ENCODE measurements at regions not wholly inside any gene's neighbourhood (a gene's known extent, or its start where the extent isn't known, plus 50 kb on each side); places are given as distances from the start of the nearest gene placed in this dataset.

DNA sequence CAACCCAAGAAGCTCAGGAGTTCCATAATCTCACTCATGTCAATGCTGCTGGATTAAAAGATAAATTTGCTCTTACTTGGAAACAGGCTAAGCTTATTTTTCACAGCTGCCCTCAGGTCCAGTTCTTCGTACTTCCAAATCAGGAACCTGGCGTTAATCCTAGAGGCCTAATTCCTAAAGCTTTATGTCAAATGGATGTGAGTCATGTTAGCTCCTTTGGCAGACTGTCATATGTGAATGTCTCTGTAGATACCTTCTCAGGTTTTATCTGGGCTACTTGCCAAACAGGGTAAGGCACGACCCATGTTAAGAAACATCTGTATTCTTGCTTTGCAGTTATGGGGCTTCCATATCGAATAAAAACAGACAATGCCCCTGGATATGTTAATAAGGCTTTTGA is 504.6 kb downstream of the ALG10 start:
- Histone ChIP-seq H3K9ac (ENCODE audit: low read depth, low read length) (no peak overlapping the region), H3K9me3 (ENCODE audit: insufficient read depth, low read length, severe bottlenecking) (peaks cover 3% of the 10 kb centered on the region), H3K4me3 (ENCODE audit: low read depth in 1 of 2, low read length in 2 of 2) (no peak overlapping the region), H3K4me2 (ENCODE audit: insufficient read depth, low read length) (no peak overlapping the region), H2AFZ (ENCODE audit: low read depth, low read length) (no peak overlapping the region), H3K4me1 (ENCODE audit: insufficient read depth, low read length) (no peaks in the 10 kb centered on the region), H3K27me3 (ENCODE audit: insufficient read depth, low read length, poor library complexity) (no peaks in the 10 kb centered on the region), H3K36me3 (ENCODE audit: insufficient read depth, low read length) (no peaks in the 10 kb centered on the region), H3K27ac (ENCODE audit: low read length) (no peak overlapping the region), H4K20me1 (ENCODE audit: insufficient read depth, low read length) (no peaks in the 10 kb centered on the region), H3K79me2 (ENCODE audit: insufficient read depth, low read length) (no peaks in the 10 kb centered on the region)
- no peak for ATAC-seq (ENCODE audit: insufficient read depth, low read depth)
- TF ChIP-seq CTCF (IDR thresholded peaks at IDR 0.05; ENCODE audit: borderline replicate concordance, extremely low read depth, low read length, poor library complexity, severe bottlenecking) (no peak), EZH2 (IDR thresholded peaks at IDR 0.05; ENCODE audit: borderline replicate concordance, low read depth, low read length, severe bottlenecking) (no peak)
- DNase-seq = no peak

- Histone ChIP-seq H3K4me2 (ENCODE audit: insufficient read depth, low read length) (no peak overlapping the region), H2AFZ (ENCODE audit: low read depth, low read length) (no peak overlapping the region), H3K27ac (ENCODE audit: low read length) (no peak overlapping the region), H3K9ac (ENCODE audit: low read depth, low read length) (no peak overlapping the region), H3K4me1 (ENCODE audit: insufficient read depth, low read length) (no peaks in the 10 kb centered on the region), H3K9me3 (ENCODE audit: insufficient read depth, low read length, severe bottlenecking) (peaks cover 49% of the 10 kb centered on the region), H4K20me1 (ENCODE audit: insufficient read depth, low read length) (no peaks in the 10 kb centered on the region), H3K36me3 (ENCODE audit: insufficient read depth, low read length) (no peaks in the 10 kb centered on the region), H3K79me2 (ENCODE audit: insufficient read depth, low read length) (no peaks in the 10 kb centered on the region), H3K4me3 (ENCODE audit: low read depth in 1 of 2, low read length in 2 of 2) (no peak overlapping the region), H3K27me3 (ENCODE audit: insufficient read depth, low read length, poor library complexity) (no peaks in the 10 kb centered on the region)
- ATAC-seq (ENCODE audit: insufficient read depth, low read depth) = no peak
- TF ChIP-seq CTCF (IDR thresholded peaks at IDR 0.05; ENCODE audit: borderline replicate concordance, extremely low read depth, low read length, poor library complexity, severe bottlenecking) = no peak
- no peak for TF ChIP-seq EZH2 (IDR thresholded peaks at IDR 0.05; ENCODE audit: borderline replicate concordance, low read depth, low read length, severe bottlenecking)
- DNase-seq = no peak
Observed at GRCh38 chr12:34547276-34547675, 525.0 kb downstream of the ALG10 start.

DNA sequence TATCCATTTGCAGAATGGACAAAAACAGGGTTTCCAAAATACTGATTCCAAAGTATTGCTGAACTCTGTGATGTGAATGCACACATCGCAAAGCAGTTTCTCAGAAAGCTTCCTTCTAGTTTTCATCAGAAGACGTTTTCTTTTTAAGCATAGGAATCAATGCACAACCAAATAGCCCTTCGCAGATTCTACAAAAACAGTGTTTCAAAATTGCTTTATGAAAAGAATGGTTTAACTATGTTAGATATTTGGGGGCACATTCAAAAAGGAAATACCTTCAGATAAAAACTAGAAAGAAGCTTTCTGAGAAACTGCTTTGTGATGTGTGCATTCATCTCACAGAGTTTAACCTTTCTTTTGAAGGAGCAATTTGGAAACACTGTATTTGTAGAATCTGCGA is 569.7 kb downstream of the ALG10 start:
- no peak for TF ChIP-seq CTCF (IDR thresholded peaks at IDR 0.05; ENCODE audit: borderline replicate concordance, extremely low read depth, low read length, poor library complexity, severe bottlenecking)
- no peak for TF ChIP-seq EZH2 (IDR thresholded peaks at IDR 0.05; ENCODE audit: borderline replicate concordance, low read depth, low read length, severe bottlenecking)
- ATAC-seq (ENCODE audit: insufficient read depth, low read depth) (no peak), DNase-seq (no peak)
- no peak overlapping the region for H3K27ac ChIP-seq (ENCODE audit: low read length)
- H3K4me1 ChIP-seq (ENCODE audit: insufficient read depth, low read length) = no peaks in the 10 kb centered on the region
- no peaks in the 10 kb centered on the region for H3K36me3 ChIP-seq (ENCODE audit: insufficient read depth, low read length)
- H3K27me3 ChIP-seq (ENCODE audit: insufficient read depth, low read length, poor library complexity) = no peaks in the 10 kb centered on the region
- no peak overlapping the region for H3K4me3 ChIP-seq (ENCODE audit: low read depth in 1 of 2, low read length in 2 of 2)
- H3K9ac ChIP-seq (ENCODE audit: low read depth, low read length) = no peak overlapping the region
- H3K4me2 ChIP-seq (ENCODE audit: insufficient read depth, low read length) = no peak overlapping the region
- H3K9me3 ChIP-seq (ENCODE audit: insufficient read depth, low read length, severe bottlenecking) = peaks cover 53% of the 10 kb centered on the region
- H2AFZ ChIP-seq (ENCODE audit: low read depth, low read length) = no peak overlapping the region
- no peaks in the 10 kb centered on the region for H4K20me1 ChIP-seq (ENCODE audit: insufficient read depth, low read length)
- no peaks in the 10 kb centered on the region for H3K79me2 ChIP-seq (ENCODE audit: insufficient read depth, low read length)

All from DND-41 (cell line).